MCF 10A (cell line): ENCODE measurements at regions not wholly inside any gene's neighbourhood (a gene's known extent, or its start where the extent isn't known, plus 50 kb on each side); places are given as distances from the start of the nearest gene placed in this dataset.

Experiments used
- BruUV-seq: library from RNA; stranded (reverse); fragments of 400-500 nt; replicated peaks from 2 replicates; lab custom pipeline; 2021; lab: Mats Ljungman, UMichigan
- CTCF ChIA-PET: fragments of 300-600 bp; sonication (Branson Sonifier 250); formaldehyde crosslinking; extraction: SDS; loops from one replicate; lab custom pipeline; 2021; ENCODE audit warnings: antibody characterized with exemption, inconsistent platforms; lab: Yijun Ruan, JAX
- POLR2A ChIA-PET: fragments of 300-600, 350-650 bp; sonication (Branson Sonifier 250); formaldehyde crosslinking; extraction: SDS; loops from one replicate; lab custom pipeline; 2020; ENCODE audit warnings: antibody characterized with exemption, inconsistent platforms; lab: Yijun Ruan, JAX
- DNase-seq: peaks from one replicate; pipeline ENCODE4 v3.0.0-alpha.2; 2018; ENCODE audit not compliant: unreplicated experiment
- H3K27ac Mint-ChIP-seq: one replicate; pipeline ENCODE4 v1.8.0; 2022; ENCODE audit warnings: mild to moderate bottlenecking, low read depth, mixed read lengths; ENCODE audit not compliant: unreplicated experiment
- H3K27me3 Mint-ChIP-seq: one replicate; pipeline ENCODE4 v1.8.0; 2022; ENCODE audit warnings: mixed read lengths; ENCODE audit not compliant: insufficient read depth, unreplicated experiment
- H3K36me3 Mint-ChIP-seq: one replicate; pipeline ENCODE4 v1.8.0; 2022; ENCODE audit warnings: mild to moderate bottlenecking, moderate library complexity, mixed read lengths; ENCODE audit not compliant: insufficient read depth, unreplicated experiment
- H3K4me1 Mint-ChIP-seq: one replicate; pipeline ENCODE4 v1.8.0; 2022; ENCODE audit warnings: mixed read lengths; ENCODE audit not compliant: insufficient read depth, unreplicated experiment
- H3K4me3 Mint-ChIP-seq: one replicate; pipeline ENCODE4 v1.8.0; 2022; ENCODE audit warnings: mild to moderate bottlenecking, moderate library complexity, mixed read lengths; ENCODE audit not compliant: unreplicated experiment
- H3K9me3 Mint-ChIP-seq: one replicate; pipeline ENCODE4 v1.8.0; 2022; ENCODE audit warnings: mixed read lengths; ENCODE audit not compliant: unreplicated experiment
- CTCF ChIP-seq: fragments of 200-600 bp; IDR thresholded peaks from one replicate; pipeline ENCODE4 v1.8.0; 2022; ENCODE audit warnings: antibody characterized with exemption, mild to moderate bottlenecking; ENCODE audit not compliant: unreplicated experiment
- intact Hi-C: fragments of 100-400 bp; cut with micrococcal nuclease; formaldehyde crosslinking; loops from 2 replicates; pipeline ENCODE4 v1.14.1; 2022

- POLR2A ChIA-PET: interaction anchor here (1.2 to 3.0 kb wide), 3 partner anchors 267 to 695 kb away, joined by 5 to 31 read pairs (median 7); partner anchors contain the start of gene NSG2
- Mint-ChIP-seq H3K27me3 (peaks cover 42% of the 10 kb centered on the region), H3K4me1 (no peaks in the 10 kb centered on the region), H3K36me3 (no peaks in the 10 kb centered on the region), H3K9me3 (no peaks in the 10 kb centered on the region), H3K4me3 (no peak overlapping the region), H3K27ac (no peak overlapping the region)
- no TSS peak for BruUV-seq
- DNase-seq: no peak
- intact Hi-C loops: loop anchor here (1.0 kb wide), 2 partner anchors 267 to 292 kb away; partner anchors contain the start of gene NSG2
- no peak for TF ChIP-seq CTCF
- CTCF ChIA-PET: interaction anchor here (0.5 to 20.8 kb wide), 41 partner anchors 9 to 1020 kb away, joined by 3 to 588 read pairs (median 4); partner anchors contain the start of gene NSG2
These were observed 267.1 kb downstream of the NSG2 start for GRCh38 chr5:174312641-174313040.

- H3K9me3 Mint-ChIP-seq: no peaks in the 10 kb centered on the region
- peaks cover 49% of the 10 kb centered on the region for H3K27me3 Mint-ChIP-seq
- ChIA-PET CTCF (interaction anchor here (0.6 to 20.8 kb wide), 18 partner anchors 8 to 1498 kb away, joined by 3 to 588 read pairs (median 3); partner anchors contain the start of genes MSX2 and NSG2), POLR2A (interaction anchor here (0.7 kb wide), 1 partner anchor 22 kb away, joined by 3 read pairs; no protein-coding TSS in a partner anchor)
- H3K36me3 Mint-ChIP-seq: no peaks in the 10 kb centered on the region
- BruUV-seq: no TSS peak
- no peak for DNase-seq
- H3K4me3 Mint-ChIP-seq: no peak overlapping the region
- intact Hi-C loops: no loop called here
- no peak for TF ChIP-seq CTCF
- H3K27ac Mint-ChIP-seq: no peak overlapping the region
- H3K4me1 Mint-ChIP-seq: no peaks in the 10 kb centered on the region
These were observed 268.1 kb downstream of the NSG2 start for GRCh38 chr5:174313615-174314014.

- Mint-ChIP-seq H3K4me3 (no peak overlapping the region), H3K27me3 (peaks cover 55% of the 10 kb centered on the region), H3K27ac (no peak overlapping the region), H3K4me1 (no peaks in the 10 kb centered on the region), H3K36me3 (no peaks in the 10 kb centered on the region), H3K9me3 (no peaks in the 10 kb centered on the region)
- BruUV-seq: no TSS peak
- intact Hi-C loops: no loop called here
- no peak for DNase-seq
- POLR2A ChIA-PET: interaction anchor here (0.7 to 1.2 kb wide), 2 partner anchors 22 to 269 kb away, joined by 3 to 8 read pairs; partner anchors contain the start of gene NSG2
- CTCF ChIA-PET: interaction anchor here (0.5 to 20.8 kb wide), 25 partner anchors 10 to 1607 kb away, joined by 3 to 588 read pairs (median 3); partner anchors contain the start of gene NSG2
- TF ChIP-seq CTCF: no peak
These were observed 268.8 kb downstream of the NSG2 start for GRCh38 chr5:174314261-174314660.

- no peaks in the 10 kb centered on the region for H3K9me3 Mint-ChIP-seq
- POLR2A ChIA-PET: interaction anchor here (0.6 to 1.2 kb wide), 3 partner anchors 268 to 1610 kb away, joined by 3 to 8 read pairs (median 3); partner anchors contain the start of gene NSG2
- no peak for TF ChIP-seq CTCF
- no peak overlapping the region for H3K4me3 Mint-ChIP-seq
- DNase-seq: no peak
- H3K4me1 Mint-ChIP-seq: no peaks in the 10 kb centered on the region
- CTCF ChIA-PET: interaction anchor here (0.7 to 20.8 kb wide), 19 partner anchors 11 to 1169 kb away, joined by 3 to 588 read pairs (median 3); partner anchors contain the start of gene NSG2
- no TSS peak for BruUV-seq
- H3K27ac Mint-ChIP-seq: no peak overlapping the region
- no peaks in the 10 kb centered on the region for H3K36me3 Mint-ChIP-seq
- peaks cover 62% of the 10 kb centered on the region for H3K27me3 Mint-ChIP-seq
- intact Hi-C loops: no loop called here
These were observed 270.0 kb downstream of the NSG2 start for GRCh38 chr5:174315471-174315870.
